Prostate gland (tissue), 2 donors: ENCODE measurements at regions not wholly inside any gene's neighbourhood (a gene's known extent, or its start where the extent isn't known, plus 50 kb on each side); places are given as distances from the start of the nearest gene placed in this dataset.

Experiments
- POLR2AphosphoS5 ChIP-seq: sonication (generic); formaldehyde crosslinking; IDR thresholded peaks from one replicate; pipeline ENCODE4 v1.6.1; 2017; ENCODE audit warnings: antibody characterized with exemption
- TF ChIP-seq, protein P1 (sequence below), 4 experiments: fragments of 200-600 bp in 2 of 4; fragments of 450-650 bp in 2 of 4; sonication (generic) in 2 of 4; IDR thresholded peaks; 1 replicate in 3 of 4; 2 replicates in 1 of 4; pipeline ENCODE4 v1.5.1; 2016 to 2019; ENCODE audit warnings: antibody characterized with exemption in 4 of 4, mild to moderate bottlenecking in 2 of 4, moderate library complexity in 2 of 4

DNA sequence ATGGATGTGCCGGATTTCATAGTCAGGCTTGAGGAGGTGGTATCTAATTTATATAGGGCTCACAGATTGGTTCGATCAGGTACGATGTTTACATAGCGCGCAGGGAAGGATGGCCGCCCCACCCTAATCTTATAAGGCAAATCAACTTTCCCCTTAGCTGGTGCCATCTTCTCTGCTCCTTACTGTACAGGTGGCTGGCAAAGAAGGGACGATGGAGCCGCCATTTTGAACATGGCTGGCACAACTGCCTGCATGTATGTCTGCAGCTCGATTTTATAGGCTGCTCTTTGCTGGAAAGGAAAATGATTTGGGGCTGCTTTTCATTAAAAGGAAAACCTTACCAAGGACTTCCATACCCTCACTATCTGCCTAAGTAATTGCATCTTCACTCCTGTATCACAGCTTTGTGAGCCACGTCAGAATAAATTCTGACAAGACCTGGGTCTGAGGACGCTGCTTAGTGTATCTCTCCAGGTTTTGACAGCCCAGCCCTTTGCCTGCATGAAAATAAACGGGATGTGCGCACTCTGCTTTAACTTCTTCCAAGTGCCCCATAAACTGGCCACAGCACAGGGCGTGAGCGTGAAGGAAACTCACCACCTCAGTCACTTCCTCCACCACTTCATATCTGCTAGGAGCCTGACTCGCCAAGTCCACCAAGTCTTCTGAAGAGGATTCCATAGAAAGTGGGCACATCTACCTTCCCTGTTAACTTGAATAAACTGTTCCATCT, 109.4 kb upstream of the ARMC2 start:
- TF ChIP-seq POLR2AphosphoS5: no peak
- TF ChIP-seq, protein P1, sequence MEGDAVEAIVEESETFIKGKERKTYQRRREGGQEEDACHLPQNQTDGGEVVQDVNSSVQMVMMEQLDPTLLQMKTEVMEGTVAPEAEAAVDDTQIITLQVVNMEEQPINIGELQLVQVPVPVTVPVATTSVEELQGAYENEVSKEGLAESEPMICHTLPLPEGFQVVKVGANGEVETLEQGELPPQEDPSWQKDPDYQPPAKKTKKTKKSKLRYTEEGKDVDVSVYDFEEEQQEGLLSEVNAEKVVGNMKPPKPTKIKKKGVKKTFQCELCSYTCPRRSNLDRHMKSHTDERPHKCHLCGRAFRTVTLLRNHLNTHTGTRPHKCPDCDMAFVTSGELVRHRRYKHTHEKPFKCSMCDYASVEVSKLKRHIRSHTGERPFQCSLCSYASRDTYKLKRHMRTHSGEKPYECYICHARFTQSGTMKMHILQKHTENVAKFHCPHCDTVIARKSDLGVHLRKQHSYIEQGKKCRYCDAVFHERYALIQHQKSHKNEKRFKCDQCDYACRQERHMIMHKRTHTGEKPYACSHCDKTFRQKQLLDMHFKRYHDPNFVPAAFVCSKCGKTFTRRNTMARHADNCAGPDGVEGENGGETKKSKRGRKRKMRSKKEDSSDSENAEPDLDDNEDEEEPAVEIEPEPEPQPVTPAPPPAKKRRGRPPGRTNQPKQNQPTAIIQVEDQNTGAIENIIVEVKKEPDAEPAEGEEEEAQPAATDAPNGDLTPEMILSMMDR (IDR thresholded peaks at IDR 0.05): no peak
